ENCODE measurements at regions not wholly inside any gene's neighbourhood (a gene's known extent, or its start where the extent isn't known, plus 50 kb on each side); places are given as distances from the start of the nearest gene placed in this dataset.

GRCh38 chrX:113408843-113409242 lies 568.2 kb upstream of the AMOT start:
- H3K27me3 ChIP-seq (ENCODE audit: insufficient read depth, poor library complexity, severe bottlenecking): no peaks in the 10 kb centered on the region
- TF ChIP-seq REST (IDR thresholded peaks at IDR 0.05; ENCODE audit: insufficient replicate concordance, low read depth) (no peak), GABPA (IDR thresholded peaks at IDR 0.05; ENCODE audit: low read depth) (no peak)
- H3K27ac ChIP-seq (replicated peaks): no peak overlapping the region
- no peak overlapping the region for H3K4me3 ChIP-seq (replicated peaks; ENCODE audit: insufficient read depth, low read length)
- DNase-seq (ENCODE audit: low read depth in 1 of 2, low spot score in 1 of 2): no peak

GRCh38 chrX:113400193-113400704 lies 559.6 kb upstream of the AMOT start:
- no peak overlapping the region for H3K27ac ChIP-seq (replicated peaks)

GRCh38 chrX:113399506-113400192 lies 559.0 kb upstream of the AMOT start:
- H3K27ac ChIP-seq (replicated peaks): no peak overlapping the region
- TF ChIP-seq SPI1 (IDR thresholded peaks at IDR 0.05; ENCODE audit: borderline replicate concordance, low read depth): no peak
- TF ChIP-seq REST (IDR thresholded peaks at IDR 0.05; ENCODE audit: insufficient replicate concordance, low read depth): no peak
- TF ChIP-seq CTCF (IDR thresholded peaks at IDR 0.05; ENCODE audit: insufficient read depth, low read length): no peak
- no peak for TF ChIP-seq GABPA (IDR thresholded peaks at IDR 0.05; ENCODE audit: low read depth)
- no peak for TF ChIP-seq POLR2AphosphoS5 (IDR thresholded peaks at IDR 0.05; ENCODE audit: low read depth)
- H3K4me3 ChIP-seq (replicated peaks; ENCODE audit: insufficient read depth, low read length): no peak overlapping the region
- H3K27me3 ChIP-seq (ENCODE audit: insufficient read depth, poor library complexity, severe bottlenecking): no peaks in the 10 kb centered on the region
- no peak for DNase-seq (ENCODE audit: low read depth in 1 of 2, low spot score in 1 of 2)

More at GRCh38 chrX:113400193-113400704, 559.6 kb upstream of the AMOT start:
- H3K27me3 ChIP-seq (ENCODE audit: insufficient read depth, poor library complexity, severe bottlenecking): no peaks in the 10 kb centered on the region
- H3K4me3 ChIP-seq (replicated peaks; ENCODE audit: insufficient read depth, low read length): no peak overlapping the region
- TF ChIP-seq REST (IDR thresholded peaks at IDR 0.05; ENCODE audit: insufficient replicate concordance, low read depth): no peak
- no peak for TF ChIP-seq POLR2AphosphoS5 (IDR thresholded peaks at IDR 0.05; ENCODE audit: low read depth)
- no peak for TF ChIP-seq GABPA (IDR thresholded peaks at IDR 0.05; ENCODE audit: low read depth)
- TF ChIP-seq SPI1 (IDR thresholded peaks at IDR 0.05; ENCODE audit: borderline replicate concordance, low read depth): no peak
- no peak for TF ChIP-seq CTCF (IDR thresholded peaks at IDR 0.05; ENCODE audit: insufficient read depth, low read length)
- DNase-seq (ENCODE audit: low read depth in 1 of 2, low spot score in 1 of 2): no peak
